Hepatocyte (in vitro differentiated cells): ENCODE measurements at regions not wholly inside any gene's neighbourhood (a gene's known extent, or its start where the extent isn't known, plus 50 kb on each side); places are given as distances from the start of the nearest gene placed in this dataset.

Experiments used
- DNase-seq: peaks from one replicate; pipeline ENCODE4 v3.0.0-alpha.2; 2016; ENCODE audit warnings: low spot score
- H2AFZ ChIP-seq: fragments of 200-600 bp; sonication (generic); 2 replicates; pipeline ENCODE4 v1.6.0; 2016; ENCODE audit warnings: antibody characterized with exemption, mild to moderate bottlenecking
- H3K27ac ChIP-seq: fragments of 200-600 bp; sonication (generic); 2 replicates; pipeline ENCODE4 v1.5.1; 2016; ENCODE audit warnings: mild to moderate bottlenecking
- H3K27me3 ChIP-seq: fragments of 200-600 bp; sonication (generic); 2 replicates; pipeline ENCODE4 v1.6.1; 2016
- H3K36me3 ChIP-seq: fragments of 200-600 bp; sonication (generic); replicated peaks from 2 replicates; pipeline ENCODE4 v1.5.1; 2016; ENCODE audit warnings: low read depth; ENCODE audit not compliant: insufficient read depth
- H3K4me1 ChIP-seq: fragments of 200-600 bp; sonication (generic); 2 replicates; pipeline ENCODE4 v1.5.1; 2016; ENCODE audit warnings: mild to moderate bottlenecking, moderate library complexity; ENCODE audit not compliant: insufficient read depth
- H3K4me2 ChIP-seq: fragments of 200-600 bp; sonication (generic); 2 replicates; pipeline ENCODE4 v1.6.0; 2016
- H3K4me3 ChIP-seq: fragments of 200-600 bp; sonication (generic); 2 replicates; pipeline ENCODE4 v1.5.1; 2016; ENCODE audit warnings: mild to moderate bottlenecking
- H3K79me2 ChIP-seq: fragments of 200-600 bp; sonication (generic); 2 replicates; pipeline ENCODE4 v1.6.0; 2017; ENCODE audit warnings: mild to moderate bottlenecking
- H3K9me2 ChIP-seq: fragments of 200-600 bp; sonication (generic); replicated peaks from 2 replicates; pipeline ENCODE4 v1.6.0; 2017; ENCODE audit warnings: mild to moderate bottlenecking; ENCODE audit not compliant: insufficient read depth
- H3K9me3 ChIP-seq: fragments of 200-600 bp; sonication (generic); 2 replicates; pipeline ENCODE4 v1.5.1; 2016; ENCODE audit warnings: low read depth, mild to moderate bottlenecking
- H4K20me1 ChIP-seq: fragments of 200-600 bp; sonication (generic); 2 replicates; pipeline ENCODE4 v1.6.0; 2016; ENCODE audit warnings: mild to moderate bottlenecking; ENCODE audit not compliant: insufficient read depth, poor library complexity, severe bottlenecking
- EZH2 ChIP-seq: fragments of 200-600 bp; sonication (generic); IDR thresholded peaks from 2 replicates; pipeline ENCODE4 v1.6.1; 2016; ENCODE audit warnings: antibody characterized with exemption, mild to moderate bottlenecking, borderline replicate concordance
- EZH2phosphoT487 ChIP-seq: fragments of 200-600 bp; sonication (generic); IDR thresholded peaks from one replicate; pipeline ENCODE4 v1.6.1; 2018; ENCODE audit warnings: antibody characterized with exemption, mild to moderate bottlenecking, low read depth, moderate library complexity; ENCODE audit not compliant: unreplicated experiment, severe bottlenecking
- WGBS: methylation state at CpG from one replicate; pipeline ENCODE4 v1.1.6; 2016; ENCODE audit warnings: low lambda C conversion rate; ENCODE audit errors: missing lambda C conversion rate; 5-methylcytosine and 5-hydroxymethylcytosine counted together
- TF ChIP-seq, protein P1 (sequence below): fragments of 200-600 bp; sonication (generic); IDR thresholded peaks from 2 replicates; pipeline ENCODE4 v1.5.1; 2016; ENCODE audit warnings: antibody characterized with exemption, mild to moderate bottlenecking; ENCODE audit not compliant: poor library complexity

DNA sequence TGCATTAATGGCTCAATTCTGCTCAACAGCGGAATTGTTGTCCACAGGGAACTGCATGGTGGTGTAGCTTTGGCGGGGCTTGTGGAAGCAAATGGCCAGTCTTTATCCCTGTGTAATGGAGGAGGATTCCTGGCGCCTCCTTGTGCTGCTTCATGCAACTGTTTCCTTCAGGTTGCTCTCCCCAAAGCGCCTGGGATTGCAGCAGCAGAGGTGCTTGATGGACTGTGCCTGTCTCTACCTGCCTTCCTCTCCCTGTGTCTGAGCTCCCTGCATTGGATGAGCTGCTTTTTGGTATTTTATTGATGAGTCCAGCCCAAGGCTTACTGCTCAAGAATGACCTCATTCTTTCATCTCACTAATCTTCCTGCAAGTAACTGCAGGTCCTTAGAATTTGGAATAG, 72.9 kb upstream of the NDN start:
- no peaks in the 10 kb centered on the region for H4K20me1 ChIP-seq
- H3K4me2 ChIP-seq, result no peak overlapping the region
- TF ChIP-seq, protein P1, sequence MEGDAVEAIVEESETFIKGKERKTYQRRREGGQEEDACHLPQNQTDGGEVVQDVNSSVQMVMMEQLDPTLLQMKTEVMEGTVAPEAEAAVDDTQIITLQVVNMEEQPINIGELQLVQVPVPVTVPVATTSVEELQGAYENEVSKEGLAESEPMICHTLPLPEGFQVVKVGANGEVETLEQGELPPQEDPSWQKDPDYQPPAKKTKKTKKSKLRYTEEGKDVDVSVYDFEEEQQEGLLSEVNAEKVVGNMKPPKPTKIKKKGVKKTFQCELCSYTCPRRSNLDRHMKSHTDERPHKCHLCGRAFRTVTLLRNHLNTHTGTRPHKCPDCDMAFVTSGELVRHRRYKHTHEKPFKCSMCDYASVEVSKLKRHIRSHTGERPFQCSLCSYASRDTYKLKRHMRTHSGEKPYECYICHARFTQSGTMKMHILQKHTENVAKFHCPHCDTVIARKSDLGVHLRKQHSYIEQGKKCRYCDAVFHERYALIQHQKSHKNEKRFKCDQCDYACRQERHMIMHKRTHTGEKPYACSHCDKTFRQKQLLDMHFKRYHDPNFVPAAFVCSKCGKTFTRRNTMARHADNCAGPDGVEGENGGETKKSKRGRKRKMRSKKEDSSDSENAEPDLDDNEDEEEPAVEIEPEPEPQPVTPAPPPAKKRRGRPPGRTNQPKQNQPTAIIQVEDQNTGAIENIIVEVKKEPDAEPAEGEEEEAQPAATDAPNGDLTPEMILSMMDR, result peak; percentile 22
- no peak for TF ChIP-seq EZH2
- TF ChIP-seq EZH2phosphoT487, result no peak
- no peaks in the 10 kb centered on the region for H3K36me3 ChIP-seq
- peak; percentile 8 for DNase-seq
- WGBS, result 35% methylated on average over 4 of the region's 4 CpGs
- no peak overlapping the region for H3K27ac ChIP-seq
- H3K27me3 ChIP-seq, result no peaks in the 10 kb centered on the region
- H3K9me3 ChIP-seq, result no peaks in the 10 kb centered on the region
- no peaks in the 10 kb centered on the region for H3K4me1 ChIP-seq
- H3K9me2 ChIP-seq, result no peaks in the 10 kb centered on the region
- H3K4me3 ChIP-seq, result no peak overlapping the region
- no peak overlapping the region for H2AFZ ChIP-seq
- H3K79me2 ChIP-seq, result no peaks in the 10 kb centered on the region

DNA sequence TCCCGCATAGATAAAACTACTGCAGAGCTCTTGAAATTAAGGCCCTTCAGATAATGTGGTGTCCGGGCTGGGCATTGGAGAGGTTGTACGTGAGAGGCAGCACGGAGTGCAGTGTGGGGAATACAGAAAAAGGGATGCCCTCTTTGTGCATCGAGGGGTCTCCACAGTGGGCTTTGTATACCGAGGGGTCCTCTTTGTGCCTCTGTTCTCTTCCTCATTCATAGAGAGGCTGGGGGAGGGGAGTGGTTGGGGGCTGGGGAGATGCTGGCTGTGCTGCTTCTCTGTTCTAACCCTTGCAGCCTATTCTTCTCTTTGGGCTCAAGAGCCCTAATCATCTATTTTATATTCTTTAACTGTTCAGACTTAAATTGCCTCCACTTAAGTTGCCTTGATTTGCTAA, 74.3 kb upstream of the NDN start:
- Histone ChIP-seq H3K27me3 (no peaks in the 10 kb centered on the region), H3K4me1 (no peaks in the 10 kb centered on the region), H4K20me1 (no peaks in the 10 kb centered on the region), H3K9me2 (no peaks in the 10 kb centered on the region), H3K4me2 (no peak overlapping the region), H3K4me3 (no peak overlapping the region), H3K79me2 (no peaks in the 10 kb centered on the region), H2AFZ (no peak overlapping the region), H3K36me3 (no peaks in the 10 kb centered on the region), H3K9me3 (no peaks in the 10 kb centered on the region), H3K27ac (no peak overlapping the region)
- TF ChIP-seq, protein P1, result no peak
- no peak for TF ChIP-seq EZH2phosphoT487
- TF ChIP-seq EZH2, result no peak
- no peak for DNase-seq
- WGBS, result 78% methylated on average over 6 of the region's 6 CpGs

DNA sequence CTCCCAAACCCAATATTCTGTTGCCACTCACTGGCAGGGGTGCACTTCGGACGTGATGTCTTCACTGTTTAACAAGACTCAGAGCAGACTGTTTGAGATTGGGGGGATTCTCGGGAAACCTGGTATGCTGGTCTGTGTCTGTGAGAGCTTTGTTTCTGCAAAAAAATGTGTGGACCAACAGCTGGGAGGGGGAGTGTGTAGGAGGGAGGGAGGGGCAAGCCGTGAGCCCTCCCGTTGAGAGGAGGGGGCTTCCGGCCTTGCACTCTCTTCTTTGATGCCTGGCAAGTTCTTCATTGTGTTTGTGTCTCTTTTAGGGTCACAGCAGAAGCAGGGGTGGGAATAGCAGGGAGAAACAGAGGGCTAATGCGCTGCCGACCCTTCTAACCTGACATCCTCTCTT, 74.9 kb upstream of the NDN start:
- no peaks in the 10 kb centered on the region for H3K9me3 ChIP-seq
- H3K4me3 ChIP-seq, result no peak overlapping the region
- WGBS, result 69% methylated on average over 8 of the region's 8 CpGs
- H3K27ac ChIP-seq, result no peak overlapping the region
- H3K79me2 ChIP-seq, result no peaks in the 10 kb centered on the region
- no peak overlapping the region for H2AFZ ChIP-seq
- TF ChIP-seq EZH2 (no peak), EZH2phosphoT487 (no peak)
- TF ChIP-seq, protein P1, result no peak
- H3K4me2 ChIP-seq, result no peak overlapping the region
- no peaks in the 10 kb centered on the region for H4K20me1 ChIP-seq
- no peaks in the 10 kb centered on the region for H3K36me3 ChIP-seq
- no peak for DNase-seq
- H3K9me2 ChIP-seq, result no peaks in the 10 kb centered on the region
- H3K27me3 ChIP-seq, result no peaks in the 10 kb centered on the region
- H3K4me1 ChIP-seq, result no peaks in the 10 kb centered on the region

DNA sequence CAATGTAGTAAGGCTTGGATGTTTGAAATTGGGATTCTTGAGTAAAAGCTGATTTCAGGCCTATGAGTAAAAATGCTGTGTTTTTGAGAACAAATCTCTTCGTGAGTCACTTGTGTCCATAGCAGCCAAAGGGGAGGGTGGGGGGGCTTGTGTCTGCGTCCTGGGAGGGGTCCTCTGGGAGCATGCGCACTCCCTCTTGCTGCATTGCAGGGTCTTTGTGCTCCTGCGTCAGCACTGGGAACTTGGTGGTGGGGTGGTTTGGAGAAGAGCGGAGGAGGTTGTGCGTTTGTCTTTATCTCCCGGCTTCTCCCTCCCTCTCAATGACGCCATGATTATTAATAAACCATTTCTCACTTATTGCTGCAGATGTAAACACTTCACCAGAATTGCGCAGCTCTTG, 75.9 kb upstream of the NDN start:
- Histone ChIP-seq H3K9me2 (no peaks in the 10 kb centered on the region), H3K79me2 (no peaks in the 10 kb centered on the region), H3K4me3 (no peak overlapping the region), H3K36me3 (no peaks in the 10 kb centered on the region), H4K20me1 (no peaks in the 10 kb centered on the region), H3K9me3 (no peaks in the 10 kb centered on the region), H3K27me3 (no peaks in the 10 kb centered on the region), H3K4me1 (no peaks in the 10 kb centered on the region), H3K27ac (no peak overlapping the region), H2AFZ (no peak overlapping the region), H3K4me2 (no peak overlapping the region)
- WGBS, result 91% methylated on average over 9 of the region's 9 CpGs
- TF ChIP-seq, protein P1, result no peak
- TF ChIP-seq EZH2phosphoT487, result no peak
- TF ChIP-seq EZH2, result no peak
- no peak for DNase-seq
